ENCODE measurements at regions not wholly inside any gene's neighbourhood (a gene's known extent, or its start where the extent isn't known, plus 50 kb on each side); places are given as distances from the start of the nearest gene placed in this dataset.

GRCh38 chr10:76649254-76649653 is 988.4 kb downstream of the KCNMA1 start:
- Histone ChIP-seq H3K36me3 (no peaks in the 10 kb centered on the region), H3K9me3 (no peaks in the 10 kb centered on the region), H3K4me1 (no peaks in the 10 kb centered on the region), H3K4me3 (no peak overlapping the region), H3K27ac (no peak overlapping the region), H3K27me3 (no peaks in the 10 kb centered on the region)
- intact Hi-C loops (cut with DNase I), result no loop called here
- no peak for TF ChIP-seq CTCF (IDR thresholded peaks at IDR 0.05)
- no peak for DNase-seq
- no peak for ATAC-seq

- intact Hi-C loops (cut with DNase I), result no loop called here
- Histone ChIP-seq H3K36me3 (no peaks in the 10 kb centered on the region), H3K27me3 (no peaks in the 10 kb centered on the region), H3K4me3 (no peak overlapping the region), H3K27ac (no peak overlapping the region), H3K4me1 (no peaks in the 10 kb centered on the region), H3K9me3 (no peaks in the 10 kb centered on the region)
- ATAC-seq (no peak), DNase-seq (no peak)
- TF ChIP-seq CTCF (IDR thresholded peaks at IDR 0.05), result no peak
Observed at GRCh38 chr10:76647301-76647700, 990.3 kb downstream of the KCNMA1 start.

- no peak for ATAC-seq
- Histone ChIP-seq H3K4me3 (no peak overlapping the region), H3K27me3 (no peaks in the 10 kb centered on the region), H3K4me1 (no peaks in the 10 kb centered on the region), H3K36me3 (no peaks in the 10 kb centered on the region), H3K9me3 (no peaks in the 10 kb centered on the region), H3K27ac (no peak overlapping the region)
- DNase-seq, result no peak
- TF ChIP-seq CTCF (IDR thresholded peaks at IDR 0.05), result no peak
- intact Hi-C loops (cut with DNase I), result no loop called here
Observed at GRCh38 chr10:76645341-76645740, 992.3 kb downstream of the KCNMA1 start.

GRCh38 chr10:76644476-76644875 is 993.1 kb downstream of the KCNMA1 start:
- Histone ChIP-seq H3K27ac (no peak overlapping the region), H3K9me3 (no peaks in the 10 kb centered on the region), H3K36me3 (no peaks in the 10 kb centered on the region), H3K27me3 (no peaks in the 10 kb centered on the region), H3K4me1 (no peaks in the 10 kb centered on the region), H3K4me3 (no peak overlapping the region)
- ATAC-seq, result no peak
- TF ChIP-seq CTCF (IDR thresholded peaks at IDR 0.05), result no peak
- intact Hi-C loops (cut with DNase I), result no loop called here
- DNase-seq, result no peak

GRCh38 chr10:76643511-76643911 is 994.1 kb downstream of the KCNMA1 start:
- H3K4me3 ChIP-seq, result no peak overlapping the region
- no peaks in the 10 kb centered on the region for H3K4me1 ChIP-seq
- no peaks in the 10 kb centered on the region for H3K27me3 ChIP-seq
- ATAC-seq (no peak), DNase-seq (no peak)
- no peak for TF ChIP-seq CTCF (IDR thresholded peaks at IDR 0.05)
- H3K36me3 ChIP-seq, result no peaks in the 10 kb centered on the region
- intact Hi-C loops (cut with DNase I), result no loop called here
- no peaks in the 10 kb centered on the region for H3K9me3 ChIP-seq
- H3K27ac ChIP-seq, result no peak overlapping the region
